Choroid plexus epithelial cell (primary cell): ENCODE measurements at regions not wholly inside any gene's neighbourhood (a gene's known extent, or its start where the extent isn't known, plus 50 kb on each side); places are given as distances from the start of the nearest gene placed in this dataset.

Source experiments
- DNase-seq: peaks from one replicate; pipeline ENCODE4 v3.0.0-alpha.2; 2010; ENCODE audit warnings: low read depth
- H3K4me3 ChIP-seq: 2 replicates; pipeline ENCODE4 v1.5.1; 2011; ENCODE audit warnings: low read depth, mild to moderate bottlenecking, control low read depth, low read length, moderate library complexity
- CTCF ChIP-seq: conservative IDR thresholded peaks from 2 replicates; pipeline ENCODE4 v1.5.1; 2011; ENCODE audit warnings: low read depth, mild to moderate bottlenecking, control low read depth, inconsistent platforms, low read length, moderate library complexity

- H3K4me3 ChIP-seq, result no peak overlapping the region
- DNase-seq, result no peak
- TF ChIP-seq CTCF, result no peak
These were observed 53.1 kb upstream of the STK39 start for GRCh38 chr2:168300460-168300859.

DNA sequence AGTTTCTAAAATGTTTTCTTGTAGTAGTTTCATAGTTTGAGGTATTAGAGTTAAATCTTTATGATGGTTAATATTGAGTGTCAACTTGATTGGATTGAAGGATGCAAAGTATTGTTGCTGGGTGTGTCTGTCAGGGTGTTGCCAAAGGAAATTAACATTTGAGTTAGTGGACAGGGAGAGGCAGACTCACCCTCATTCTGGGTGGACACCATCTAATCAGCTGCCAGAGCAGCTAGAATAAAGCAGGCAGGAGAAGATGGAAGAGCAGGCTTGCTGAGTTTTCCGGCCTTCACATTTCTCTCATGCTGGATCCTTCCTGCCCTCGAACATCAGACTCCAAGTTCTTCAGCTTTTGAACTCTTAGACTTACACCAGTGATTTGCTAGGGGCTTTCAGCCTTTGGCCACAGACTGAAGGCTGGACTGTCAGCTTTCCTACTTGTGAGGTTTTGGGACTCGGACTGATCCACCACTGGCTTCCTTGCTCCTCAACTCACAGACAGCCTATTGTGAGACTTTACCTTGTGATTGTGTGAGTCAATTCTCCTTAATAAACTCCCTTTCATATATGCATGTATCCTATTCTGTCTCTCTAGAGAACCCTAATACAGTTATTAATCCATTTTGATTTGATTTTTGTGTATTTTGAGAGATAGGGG is 56.8 kb upstream of the STK39 start:
- TF ChIP-seq CTCF, result no peak
- H3K4me3 ChIP-seq, result no peak overlapping the region
- DNase-seq, result no peak

GRCh38 chr2:168307379-168307778 is 60.0 kb upstream of the STK39 start:
- TF ChIP-seq CTCF, result no peak
- DNase-seq, result no peak

DNA sequence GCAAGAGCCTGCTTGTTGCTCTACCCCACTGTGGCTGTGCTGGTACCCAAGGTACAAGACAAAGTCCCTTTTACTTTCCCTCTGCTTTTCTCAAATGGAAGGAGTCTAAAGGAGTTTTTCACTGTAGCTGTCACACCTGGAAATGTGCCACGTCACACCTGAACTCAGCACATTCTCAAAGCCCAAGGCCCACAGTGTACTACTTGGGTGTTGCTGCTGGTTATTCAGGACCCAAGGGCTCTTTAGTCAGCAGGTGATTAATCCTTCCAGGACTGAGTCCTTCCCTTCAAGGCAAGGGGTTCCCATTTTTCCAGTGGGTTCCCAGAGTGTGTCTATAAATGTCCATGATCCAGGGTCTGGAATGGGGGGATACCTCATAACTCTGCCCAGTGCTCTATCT is 63.2 kb upstream of the STK39 start:
- no peak overlapping the region for H3K4me3 ChIP-seq
- no peak for DNase-seq
- TF ChIP-seq CTCF, result no peak

More at GRCh38 chr2:168307379-168307778, 60.0 kb upstream of the STK39 start:
- no peak overlapping the region for H3K4me3 ChIP-seq

DNA sequence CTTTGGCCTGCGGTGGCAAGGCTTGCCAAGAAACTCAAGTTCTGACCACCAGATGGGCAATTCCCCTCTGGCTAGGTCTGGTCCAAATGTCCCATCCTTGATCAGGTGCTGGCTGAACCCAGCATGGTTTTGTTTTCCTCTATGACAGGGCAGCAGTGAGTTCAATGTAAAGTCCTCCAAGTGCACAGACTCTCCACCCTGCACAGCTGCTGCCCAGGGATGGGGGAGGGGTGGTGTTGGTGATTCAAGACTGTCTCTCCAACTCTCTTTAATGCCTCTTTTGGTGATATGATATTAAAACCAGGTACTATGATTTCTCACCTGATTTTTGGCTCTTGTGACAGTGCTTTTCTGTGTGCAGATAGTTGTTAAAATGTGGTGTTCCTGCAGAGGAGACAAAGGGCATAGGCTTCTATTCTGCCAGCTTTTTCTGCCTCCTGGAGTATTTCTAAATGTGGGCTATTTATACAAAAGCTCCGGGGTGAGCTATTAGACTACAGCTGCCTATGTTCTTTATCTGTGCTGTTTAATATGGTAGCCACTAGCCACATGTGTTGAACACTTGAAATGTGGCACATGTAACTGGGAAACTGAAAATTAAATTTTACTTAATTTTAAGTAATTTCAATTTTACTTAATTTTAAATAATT is 64.0 kb upstream of the STK39 start:
- DNase-seq, result no peak
- H3K4me3 ChIP-seq, result no peak overlapping the region
- no peak for TF ChIP-seq CTCF

DNA sequence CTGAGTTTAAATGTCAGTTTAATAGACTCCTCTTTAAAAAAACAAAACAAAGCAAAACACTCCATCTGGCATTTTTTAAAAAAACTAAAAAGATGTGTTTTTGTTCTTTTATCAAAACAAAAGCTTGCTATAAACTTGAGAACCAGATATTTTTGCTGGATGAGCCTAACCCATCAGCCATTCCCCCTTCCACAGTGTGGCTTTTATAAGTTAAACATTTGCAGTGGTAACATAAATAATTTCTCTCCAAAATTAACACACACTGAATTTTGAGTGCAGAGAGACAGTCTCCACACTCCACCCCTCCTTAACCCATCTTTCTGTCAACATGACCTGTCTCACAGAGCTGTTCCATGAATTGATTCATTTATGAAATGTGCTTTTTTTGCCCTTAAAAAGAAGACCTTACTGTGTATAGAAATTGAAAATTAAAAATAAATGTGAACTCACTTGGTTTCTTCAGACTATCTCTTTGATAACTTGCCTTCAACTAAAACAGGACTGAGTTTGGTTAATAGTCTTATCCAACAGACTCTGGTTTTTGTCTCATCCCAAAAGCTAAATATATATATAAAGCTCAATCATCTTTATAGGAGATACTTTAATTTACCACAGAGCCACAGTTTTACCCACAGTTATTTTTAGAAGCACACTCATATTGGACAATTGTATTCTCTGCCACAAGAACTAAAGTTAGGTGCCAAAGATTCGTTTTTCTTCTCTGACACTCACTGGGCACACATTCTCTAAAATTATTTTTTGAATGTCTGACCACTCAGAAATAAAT is 64.8 kb upstream of the STK39 start:
- H3K4me3 ChIP-seq, result no peak overlapping the region
- DNase-seq, result no peak
- TF ChIP-seq CTCF, result no peak
